Umbilical cord (tissue), 1 donor: ENCODE measurements at regions not wholly inside any gene's neighbourhood (a gene's known extent, or its start where the extent isn't known, plus 50 kb on each side); places are given as distances from the start of the nearest gene placed in this dataset.

Source experiments
- DNase-seq: peaks from one replicate; pipeline ENCODE4 v3.0.0-alpha.2; 2015; ENCODE audit warnings: low spot score

GRCh38 chrX:69228732-69229131 is 63.5 kb upstream of the PJA1 start:
- no peak for DNase-seq

- no peak for DNase-seq
Observed at GRCh38 chrX:69226459-69227158, 61.4 kb upstream of the PJA1 start.

DNA sequence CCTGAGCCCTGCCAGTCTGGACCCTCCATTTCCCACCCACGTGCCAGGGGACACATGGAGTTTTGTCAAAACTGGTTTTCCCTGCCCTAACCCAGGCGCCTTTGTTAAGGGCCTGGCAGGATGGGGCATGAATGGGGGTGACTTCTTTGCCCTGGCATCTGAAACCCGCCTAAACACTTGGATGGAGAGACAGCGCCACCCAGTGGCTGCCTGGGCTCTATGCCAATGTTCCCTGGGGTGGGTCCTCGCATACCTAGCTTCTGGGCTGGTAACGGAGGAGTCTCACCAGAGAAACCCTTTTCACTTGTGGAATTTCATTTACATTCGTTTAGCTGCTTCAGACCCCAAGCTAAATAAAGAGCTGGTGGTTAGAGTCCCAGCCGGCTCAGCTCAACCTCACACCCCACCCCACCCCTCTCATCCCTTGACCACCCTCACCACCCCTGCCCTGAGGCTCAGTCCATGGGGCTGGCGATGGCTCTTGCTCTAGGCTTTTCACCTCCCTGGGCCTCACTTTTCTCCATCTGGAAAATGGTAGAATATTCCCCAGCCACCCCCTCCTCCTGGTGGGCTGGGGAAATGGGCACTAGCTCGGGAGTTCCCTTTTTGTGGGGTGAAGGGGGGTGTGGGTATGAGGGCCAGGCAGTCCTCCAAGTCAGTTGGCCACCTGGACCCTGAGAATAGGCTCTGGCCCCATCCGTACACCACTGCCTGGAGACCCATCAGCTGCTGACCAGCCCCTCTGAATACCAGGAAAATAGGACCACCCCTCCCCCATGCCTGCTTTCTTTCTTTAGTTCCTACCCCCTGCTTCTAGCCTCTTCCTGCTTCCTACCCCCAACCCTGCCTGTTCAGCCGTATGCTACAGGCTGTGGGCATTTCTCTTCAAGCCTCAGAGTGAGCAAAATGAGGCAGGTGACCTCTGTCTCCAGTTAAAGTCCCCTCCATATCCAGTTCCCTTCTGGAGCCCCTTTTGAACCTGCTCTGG is 57.1 kb upstream of the PJA1 start:
- peak; percentile 69 for DNase-seq

DNA sequence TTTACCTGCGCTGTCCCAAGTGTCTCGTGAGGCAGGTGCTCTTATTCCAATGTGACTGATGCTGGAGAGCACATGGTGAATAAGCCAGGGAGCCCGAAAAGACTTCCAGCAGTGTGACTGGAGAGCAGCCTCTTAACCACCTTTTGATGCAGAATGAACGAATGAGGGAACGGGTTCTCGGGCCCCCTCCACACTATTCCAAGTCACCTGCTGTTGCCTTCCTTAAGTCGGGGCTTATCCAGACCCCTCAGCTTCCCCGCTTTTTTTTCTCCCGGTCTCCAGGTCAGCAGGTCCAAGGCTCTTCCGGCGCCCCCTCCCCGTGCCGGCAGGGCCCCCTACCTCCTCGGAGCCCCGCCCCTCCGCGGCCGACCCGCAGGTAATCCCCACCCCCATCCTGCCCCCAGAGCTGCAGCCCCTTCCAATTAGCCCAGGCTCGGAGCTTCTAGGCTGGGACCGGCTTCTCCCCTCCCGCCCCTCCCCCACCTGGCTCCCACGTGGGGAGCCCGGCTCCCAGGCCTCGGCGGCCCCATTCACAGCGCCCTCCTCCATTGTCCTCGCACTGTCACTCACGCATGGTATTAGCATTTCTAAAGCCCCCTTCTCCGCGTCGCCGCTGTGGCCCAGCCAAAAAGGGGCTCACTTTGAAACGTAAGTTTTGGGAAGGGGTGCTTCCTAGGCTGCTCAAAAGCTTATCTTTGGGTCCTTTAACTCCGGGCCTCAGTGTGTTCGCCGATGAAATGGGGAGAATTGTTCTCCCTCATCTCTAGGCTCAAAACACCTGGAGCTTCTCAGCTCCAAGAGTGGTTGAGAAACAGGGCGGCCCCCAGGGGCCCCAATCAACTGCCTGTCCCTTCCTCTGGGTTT is 56.2 kb upstream of the PJA1 start:
- no peak for DNase-seq

DNA sequence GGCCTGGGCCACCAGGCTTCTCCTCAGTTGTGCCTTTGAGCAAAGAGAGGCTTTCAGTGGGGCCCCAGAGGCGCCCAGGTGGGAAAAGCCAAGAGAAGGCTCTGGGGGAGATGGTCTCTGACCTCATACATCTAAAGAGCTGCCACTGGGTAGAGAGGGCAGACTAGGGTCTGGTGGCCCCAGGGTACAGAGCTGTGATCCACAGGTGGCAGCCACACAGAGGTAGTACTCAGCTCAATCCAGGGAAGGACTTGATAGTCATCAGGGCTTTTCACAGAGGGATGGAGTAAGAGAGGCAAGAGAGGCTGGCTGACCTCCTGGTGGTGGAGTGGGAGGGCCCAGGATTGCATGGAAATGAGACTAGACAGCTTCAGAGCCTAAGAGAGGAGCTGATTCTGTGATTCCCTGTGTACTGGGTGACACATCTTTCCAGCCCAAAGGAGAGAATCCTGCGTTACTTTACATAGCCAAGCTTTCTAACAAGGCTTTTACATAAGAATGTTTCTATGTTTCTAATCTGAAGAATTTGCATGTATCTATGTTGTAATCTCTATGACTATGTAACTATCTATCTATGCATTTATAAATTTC is 53.2 kb upstream of the PJA1 start:
- DNase-seq, result peak; percentile 5

DNA sequence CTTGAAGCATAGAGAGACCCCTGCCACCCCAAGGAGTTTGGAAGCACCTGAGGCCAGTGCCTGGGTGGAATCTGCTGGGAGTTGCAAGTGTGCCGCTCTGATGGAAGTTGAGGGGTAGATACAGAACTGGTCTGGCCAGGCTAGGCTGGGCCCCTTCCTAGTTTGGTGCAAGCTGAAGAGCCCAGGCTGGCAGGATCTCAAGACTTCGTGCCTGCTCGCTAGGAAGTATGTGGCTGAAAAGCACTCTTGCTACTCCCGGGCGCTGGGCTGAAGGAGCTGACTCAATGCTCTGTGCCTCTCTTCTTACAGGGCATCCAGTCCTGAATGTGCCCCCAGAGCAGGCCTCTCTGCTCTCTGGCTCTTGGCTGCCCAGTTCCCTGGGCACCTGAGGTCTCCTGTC is 51.7 kb upstream of the PJA1 start:
- peak; percentile 54 for DNase-seq

GRCh38 chrX:69216446-69216845 is 51.2 kb upstream of the PJA1 start:
- DNase-seq, result no peak

DNA sequence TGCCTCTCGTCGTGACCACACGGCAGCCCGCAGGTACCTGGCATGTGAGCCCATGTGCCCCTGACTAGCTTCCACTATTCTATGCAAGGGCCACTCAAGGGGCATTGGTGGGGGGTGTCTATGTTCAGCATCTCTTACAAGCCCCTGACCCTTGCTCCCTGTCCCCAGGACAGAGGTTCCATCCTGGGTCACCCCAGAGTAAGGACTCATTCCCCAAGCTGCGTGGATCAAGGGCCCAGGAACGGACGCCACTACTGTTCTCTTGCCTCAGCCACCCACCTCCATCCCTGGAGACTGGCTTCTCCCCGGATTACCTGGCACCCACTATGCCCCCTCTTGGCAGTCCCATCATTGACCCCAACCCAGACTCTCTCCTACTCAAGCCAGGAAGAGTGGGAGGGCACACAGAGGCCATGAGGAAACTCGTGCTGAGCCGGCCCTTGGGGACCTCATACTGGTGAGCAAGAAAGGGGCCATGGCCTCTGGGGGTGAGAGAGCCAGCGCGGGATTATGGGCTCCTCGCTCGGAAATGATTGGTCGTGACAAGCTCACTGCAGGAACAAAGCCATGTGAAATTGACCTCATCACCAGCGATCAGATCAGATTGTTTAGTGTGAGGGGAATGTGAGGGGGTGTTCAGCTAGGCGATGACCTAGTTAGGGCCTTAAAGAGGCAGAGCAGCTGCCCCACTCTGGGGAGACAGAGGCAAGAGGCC is 50.1 kb upstream of the PJA1 start:
- DNase-seq, result no peak
